Globus pallidus (tissue), 1 donor: ENCODE measurements at regions not wholly inside any gene's neighbourhood (a gene's known extent, or its start where the extent isn't known, plus 50 kb on each side); places are given as distances from the start of the nearest gene placed in this dataset.
A peak's percentile ranks its signal among the peaks of the same experiment; 100 is the strongest.
"Not testable (repeated sequence)": the region's sequence is repeated elsewhere in the genome, so short reads cannot be mapped to it uniquely, and the experiment has no call there.

ENCODE experiments used
- DNase-seq: peaks from one replicate; pipeline ENCODE4 v3.0.0-alpha.2; 2015; ENCODE audit warnings: low spot score

DNA sequence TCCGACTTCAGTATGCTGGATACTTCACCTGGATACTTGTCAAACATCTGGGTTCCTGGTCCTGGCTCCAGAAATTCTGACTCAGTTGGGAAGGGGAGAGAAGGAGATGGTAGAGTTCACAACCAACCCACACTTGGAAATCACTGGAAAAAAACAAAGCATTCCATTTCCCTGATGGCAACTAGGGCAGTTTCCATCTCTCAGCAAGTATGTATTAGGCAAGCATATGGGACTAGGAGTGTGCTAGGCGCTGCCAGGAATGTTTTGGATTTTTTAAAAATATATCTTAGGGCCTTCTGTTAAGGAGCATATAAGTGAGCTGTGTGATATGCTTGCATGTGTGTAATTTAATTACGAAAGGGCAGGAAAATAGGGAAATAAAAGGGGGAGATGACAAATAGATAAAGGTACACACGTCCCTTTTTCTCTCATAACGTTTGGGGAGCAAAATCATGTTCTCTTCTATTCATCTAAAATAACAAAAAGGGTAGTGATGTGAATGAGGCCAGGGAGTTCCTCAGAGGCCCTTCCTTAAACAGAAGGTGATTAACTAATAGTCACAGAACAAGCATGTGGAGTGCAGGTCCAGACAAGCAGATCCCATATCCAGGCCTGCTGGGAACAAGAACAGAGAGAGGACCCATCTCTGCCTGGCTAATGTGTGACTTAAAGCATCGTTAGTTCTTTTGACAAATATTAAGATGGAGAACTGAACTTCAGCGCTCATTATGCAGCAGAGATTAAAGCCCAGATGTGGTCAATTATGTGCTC is 64.5 kb upstream of the NFE2L3 start:
- no peak for DNase-seq

DNA sequence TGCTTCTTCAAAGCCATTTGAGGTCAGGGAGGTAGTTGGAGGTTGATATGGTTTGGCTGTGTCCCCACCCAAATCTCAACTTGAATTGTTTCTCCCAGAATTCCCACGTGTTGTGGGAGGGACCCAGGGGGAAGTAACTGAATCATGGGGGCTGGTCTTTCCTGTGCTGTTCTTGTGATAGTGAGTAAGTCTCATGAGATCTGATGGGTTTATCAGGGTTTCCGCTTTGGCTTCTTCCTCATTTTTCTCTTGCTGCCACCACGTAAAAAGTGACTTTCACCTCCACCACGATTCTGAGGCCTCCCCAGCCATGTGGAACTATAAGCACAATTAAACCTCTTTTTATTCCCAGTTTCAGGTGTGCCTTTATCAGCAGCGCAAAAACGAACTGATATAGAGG is 62.5 kb upstream of the NFE2L3 start:
- not testable (repeated sequence) for DNase-seq

DNA sequence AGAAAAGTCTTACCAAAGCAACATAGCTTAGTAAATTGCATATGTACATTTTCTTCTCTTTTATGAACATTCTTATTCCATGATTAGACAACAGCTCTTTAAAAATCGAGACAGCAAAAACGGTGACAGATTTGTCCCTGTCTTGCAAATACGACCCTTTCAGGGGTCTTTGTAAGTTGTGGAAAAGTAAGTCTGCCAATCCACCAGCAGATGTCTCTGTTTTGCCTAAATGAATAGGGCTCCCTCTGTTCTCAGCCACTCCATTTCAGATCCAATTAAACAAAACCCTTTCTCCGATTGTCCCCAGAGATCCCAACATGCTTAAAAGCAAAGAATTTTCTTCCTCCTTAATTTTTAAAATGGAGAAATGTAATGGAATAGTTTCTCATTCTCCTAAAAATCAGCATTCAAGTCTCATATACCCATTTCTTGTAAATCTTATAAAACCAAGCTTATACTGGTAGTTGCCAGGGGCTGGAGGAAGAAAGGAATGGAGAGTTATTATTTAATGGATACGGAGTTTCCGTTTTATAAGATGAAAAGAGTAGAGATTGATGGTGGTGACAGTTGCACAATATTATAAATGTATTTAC is 61.0 kb upstream of the NFE2L3 start:
- peak; percentile 78 for DNase-seq

DNA sequence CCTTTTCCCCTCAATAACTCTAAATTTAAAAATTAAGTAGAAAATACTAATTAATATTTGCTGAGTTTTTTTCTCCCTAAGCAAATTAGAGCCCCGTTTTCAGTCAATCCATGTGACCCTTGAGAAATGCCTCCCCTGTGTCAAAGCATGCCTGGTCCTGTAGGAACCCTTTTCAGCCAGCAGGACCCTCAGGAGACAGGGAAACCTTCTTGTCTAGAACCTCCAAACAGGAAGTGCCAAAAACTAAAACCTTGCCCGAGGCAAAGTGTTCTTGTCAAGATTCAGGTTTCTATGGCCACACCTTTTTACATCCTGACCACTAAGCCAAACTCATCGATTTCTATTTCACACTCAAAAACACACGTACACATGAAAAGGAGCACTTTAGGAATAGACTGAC is 60.1 kb upstream of the NFE2L3 start:
- DNase-seq = no peak

DNA sequence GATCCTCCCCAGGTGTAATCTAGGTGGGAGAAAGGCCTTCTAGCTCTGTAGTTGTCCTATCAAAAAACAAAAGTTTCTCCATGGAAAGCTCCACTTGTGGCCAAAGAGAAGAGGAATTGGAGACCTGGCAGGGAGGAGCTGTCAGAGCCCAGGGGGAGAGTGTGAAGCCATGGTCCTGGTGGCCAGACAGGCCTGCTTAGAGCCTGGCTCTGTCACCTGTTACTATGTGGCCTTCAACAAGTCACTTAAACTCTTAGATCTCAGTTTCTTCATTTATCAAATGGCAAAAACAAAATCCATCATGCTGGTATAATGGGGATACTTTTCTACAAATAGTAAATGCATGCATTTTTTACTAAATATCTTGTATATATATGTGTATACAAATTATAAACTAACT is 59.0 kb upstream of the NFE2L3 start:
- DNase-seq = no peak

DNA sequence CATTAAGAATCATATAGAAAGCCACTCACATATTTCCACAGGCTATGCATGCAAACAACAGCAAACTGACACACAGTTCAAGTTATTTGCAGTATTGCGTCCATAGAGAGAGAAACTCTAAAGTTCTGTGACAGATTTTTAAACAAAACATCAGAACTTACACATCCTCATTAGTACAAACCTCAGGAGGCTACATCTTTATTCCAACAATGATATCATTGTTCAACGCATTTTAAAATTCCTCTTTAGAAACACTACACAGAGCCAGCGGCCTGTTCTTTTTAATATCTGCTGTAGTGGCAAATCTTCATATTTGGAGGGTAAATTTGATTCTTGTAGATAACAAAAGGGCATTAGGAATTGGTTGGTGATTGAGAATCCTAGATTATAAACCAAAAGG is 55.9 kb upstream of the NFE2L3 start:
- DNase-seq = no peak

DNA sequence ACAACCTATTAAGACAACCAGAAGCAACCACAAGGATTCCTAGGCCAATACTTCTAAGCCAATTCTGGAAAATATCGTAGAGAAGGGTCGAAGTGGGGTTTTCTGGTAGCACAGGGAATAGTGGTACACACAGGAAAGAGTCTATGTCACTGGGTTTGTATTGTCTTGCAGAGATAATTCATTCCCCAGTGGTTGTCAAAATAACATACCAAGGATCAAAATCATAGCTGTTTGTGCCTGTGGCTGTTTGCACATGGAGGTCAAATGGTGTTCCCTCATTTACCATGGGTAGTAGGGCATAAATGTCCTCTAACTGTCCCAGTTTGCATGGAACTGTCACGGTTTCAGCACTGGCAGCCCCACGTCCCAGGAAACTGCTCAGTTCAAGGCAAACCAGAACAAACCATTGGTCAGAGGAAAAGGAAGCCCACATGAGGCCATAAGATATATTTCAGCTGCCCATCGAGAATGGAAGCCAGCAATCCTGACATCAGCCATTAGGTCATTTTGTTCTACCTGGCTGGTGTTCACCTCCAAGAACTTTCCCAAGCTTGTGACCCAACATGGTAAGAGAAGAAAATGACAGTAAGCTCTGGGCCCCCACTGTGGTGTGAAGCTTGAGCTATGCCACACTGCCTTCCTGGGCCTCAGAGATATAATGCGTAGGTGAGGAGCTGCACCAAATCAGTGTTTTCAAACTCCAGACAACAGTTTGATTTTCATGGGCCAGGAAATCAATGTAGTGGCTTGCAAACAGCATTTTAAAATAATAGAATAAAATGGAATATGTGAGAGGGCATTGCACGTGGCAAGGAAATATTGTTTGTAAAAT is 53.9 kb upstream of the NFE2L3 start:
- DNase-seq = no peak

DNA sequence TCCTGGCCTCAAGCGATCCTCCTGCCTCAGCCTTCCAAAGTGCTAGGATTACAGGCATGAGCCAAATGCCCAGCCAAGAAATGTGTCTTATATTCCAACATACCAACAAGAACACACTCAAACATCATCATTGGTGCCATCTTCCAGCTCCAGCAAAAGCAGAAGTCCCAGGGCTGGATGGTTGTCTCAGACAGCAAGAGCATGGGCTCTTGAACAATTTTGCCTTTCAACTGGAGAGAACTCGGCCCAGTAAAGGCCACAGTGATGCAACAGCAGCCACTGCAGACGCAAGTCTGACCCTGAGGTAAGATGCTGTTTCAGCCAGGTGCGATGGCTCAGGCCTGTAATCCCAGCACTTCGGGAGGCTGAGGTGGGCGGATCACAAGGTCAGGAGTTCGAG is 52.8 kb upstream of the NFE2L3 start:
- DNase-seq = no peak

DNA sequence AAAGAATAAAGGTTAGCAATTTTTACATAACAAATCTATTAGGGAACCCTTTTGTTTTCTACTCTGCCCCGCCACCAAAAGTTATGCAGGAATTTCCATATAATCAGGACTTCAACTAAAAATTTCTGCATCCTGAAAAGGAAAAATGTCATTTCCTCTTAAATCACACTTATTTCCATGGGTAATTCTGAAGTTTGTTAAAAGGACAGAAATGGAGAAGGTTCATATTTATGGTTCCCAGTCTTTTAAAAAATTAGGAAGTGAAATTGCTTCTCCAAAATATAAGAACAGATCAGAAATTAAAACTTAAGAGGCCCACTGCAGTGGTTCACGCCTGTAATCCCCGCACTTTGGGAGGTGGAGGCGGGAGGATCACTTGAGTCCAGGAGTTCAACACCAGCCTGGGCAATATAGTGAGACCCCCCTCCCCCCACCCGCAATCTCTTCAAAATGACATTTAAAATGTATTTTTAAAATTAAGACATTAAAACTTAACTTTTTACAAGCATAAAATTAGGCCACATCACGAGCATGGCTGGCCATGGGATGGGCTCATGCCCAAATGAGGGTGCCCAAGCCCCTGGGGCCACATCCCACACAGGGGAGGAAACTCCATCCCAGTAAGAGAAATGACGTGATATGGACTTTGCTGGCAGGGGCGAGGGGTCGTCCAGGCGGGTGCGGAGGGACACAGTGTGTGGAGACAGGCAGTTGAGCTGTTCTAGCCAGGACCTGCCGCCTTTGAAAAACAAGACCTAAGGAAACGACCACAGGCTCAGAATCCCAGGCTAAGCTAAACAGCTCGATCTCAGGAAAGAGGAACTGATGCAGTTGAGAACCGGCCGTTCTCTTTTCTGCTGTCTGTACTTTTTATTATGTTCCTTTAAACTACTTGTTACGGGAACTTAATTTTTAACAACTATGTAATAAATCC is 51.3 kb upstream of the NFE2L3 start:
- no peak for DNase-seq

DNA sequence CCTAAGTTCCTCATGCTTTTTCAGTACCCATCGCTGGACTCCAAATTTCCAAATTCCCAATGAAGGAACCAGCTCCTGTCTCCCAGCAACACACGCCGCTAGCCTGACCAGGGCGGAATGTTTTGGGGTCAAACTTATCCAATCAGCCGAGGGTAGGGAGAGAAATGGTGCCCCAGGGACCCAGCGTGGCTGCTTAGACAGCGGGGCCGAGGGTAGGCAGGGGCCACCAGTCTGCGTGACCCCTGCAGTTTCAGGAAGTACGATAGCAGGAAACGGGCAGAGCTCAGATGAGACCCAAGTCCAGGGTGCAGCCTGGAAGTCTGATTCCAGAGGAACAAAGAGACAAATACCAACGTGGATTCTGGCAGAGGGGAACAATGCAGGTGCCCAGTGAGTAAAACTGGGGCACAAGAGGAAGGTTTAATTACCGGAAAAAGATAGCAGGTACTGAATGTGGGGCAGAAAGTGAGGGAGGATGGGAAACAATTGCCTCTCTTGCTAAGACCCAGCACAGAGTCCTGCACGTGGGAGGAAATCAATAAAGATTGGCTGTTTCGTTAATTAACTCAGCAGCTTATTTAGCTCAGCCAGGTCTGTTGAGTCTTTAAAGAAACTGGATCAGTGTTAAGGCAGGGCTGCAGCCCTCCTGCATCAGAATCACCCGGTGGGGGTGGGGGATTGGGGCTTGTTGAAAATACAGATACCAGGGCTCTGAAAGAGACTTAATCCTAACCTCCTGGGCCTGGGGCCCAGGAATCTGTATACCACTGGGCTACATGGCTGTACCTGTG is 50.4 kb upstream of the NFE2L3 start:
- no peak for DNase-seq

DNA sequence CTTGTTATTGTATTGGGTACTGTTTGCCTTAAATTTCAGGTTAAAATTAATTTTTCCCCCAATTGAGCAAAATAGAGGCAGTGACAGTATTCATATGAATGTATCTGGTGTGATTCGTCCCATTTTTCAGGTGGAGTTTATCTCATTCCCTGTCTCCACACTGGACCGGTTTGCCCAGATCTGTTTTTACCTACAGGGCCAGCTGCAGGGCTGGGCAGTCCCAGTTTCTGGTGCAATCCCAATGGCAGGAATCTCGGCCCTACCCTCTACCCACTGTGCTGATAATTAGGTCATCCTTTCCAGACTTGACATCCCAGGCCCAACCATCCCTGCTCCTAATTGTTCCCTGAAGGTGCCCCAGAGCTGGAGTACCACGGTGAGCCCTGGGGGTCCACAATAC is 49.8 kb upstream of the NFE2L3 start:
- DNase-seq = no peak
